K562 (cell line): ENCODE measurements at regions not wholly inside any gene's neighbourhood (a gene's known extent, or its start where the extent isn't known, plus 50 kb on each side); places are given as distances from the start of the nearest gene placed in this dataset.

Experiments used
- CBFB ChIP-seq: sonication (generic); formaldehyde crosslinking; IDR thresholded peaks from 2 replicates; pipeline ENCODE4 v1.4.0; 2020; ENCODE audit warnings: mild to moderate bottlenecking, missing genetic modification reagents
- CREM ChIP-seq: IDR thresholded peaks from 2 replicates; pipeline ENCODE4 v1.6.1; 2014; ENCODE audit warnings: antibody characterized with exemption, low read depth
- DEAF1 ChIP-seq: fragments of 450-650 bp; formaldehyde crosslinking; IDR thresholded peaks from 2 replicates; pipeline ENCODE4 v1.4.0; 2020; ENCODE audit warnings: mild to moderate bottlenecking, moderate library complexity
- JUND ChIP-seq, 2 experiments: IDR thresholded peaks; 2 replicates in 1 of 2; 3 replicates in 1 of 2; pipeline ENCODE4 v1.6.1; 2011; ENCODE audit warnings: borderline replicate concordance in 2 of 2, low read depth in 2 of 2, low read length in 2 of 2, improper control_type of control experiment in 1 of 2, missing biosample characterization in 1 of 2, missing genetic modification characterization in 1 of 2, missing genetic modification reagents in 1 of 2
- KDM1A ChIP-seq, 2 experiments: fragments of 450-650 bp; IDR thresholded peaks; 2 replicates each; pipeline ENCODE4 v1.6.1; 2016; ENCODE audit warnings: mild to moderate bottlenecking in 2 of 2
- LEF1 ChIP-seq: fragments of 450-650 bp; IDR thresholded peaks from 2 replicates; pipeline ENCODE4 v1.6.1; 2016; ENCODE audit warnings: mild to moderate bottlenecking
- MYC ChIP-seq, 2 experiments: fragments of 250-450 bp in 1 of 2; sonication (Bioruptor Pico) in 1 of 2; IDR thresholded peaks; 2 replicates each; pipeline versions ENCODE4 v1.5.1 to v1.6.1; 2012 to 2021; ENCODE audit warnings: low read depth in 2 of 2, borderline replicate concordance in 1 of 2, improper control_type of control experiment in 1 of 2, low read length in 1 of 2, mild to moderate bottlenecking in 1 of 2, moderate library complexity in 1 of 2
- NFRKB ChIP-seq: fragments of 450-650 bp; IDR thresholded peaks from 2 replicates; pipeline ENCODE4 v1.6.1; 2016; ENCODE audit warnings: low read depth
- POLR2G ChIP-seq: fragments of 200-400 bp; formaldehyde crosslinking; IDR thresholded peaks from 2 replicates; pipeline ENCODE4 v1.6.1; 2017; ENCODE audit warnings: low read depth, mild to moderate bottlenecking, antibody characterized with exemption, low read length, moderate library complexity
- TAL1 ChIP-seq: fragments of 450-650 bp; IDR thresholded peaks from 2 replicates; pipeline ENCODE4 v1.6.1; 2016; ENCODE audit warnings: mild to moderate bottlenecking
- TEAD4 ChIP-seq, 2 experiments: sonication (generic) in 1 of 2; formaldehyde crosslinking in 1 of 2; IDR thresholded peaks; 2 replicates each; pipeline versions ENCODE4 v1.6.1 to v1.8.0; 2012 to 2022; ENCODE audit warnings: borderline replicate concordance in 1 of 2, inconsistent platforms in 1 of 2, low read length in 1 of 2, mild to moderate bottlenecking in 1 of 2, missing genetic modification reagents in 1 of 2
- ZNF384 ChIP-seq: IDR thresholded peaks from 2 replicates; pipeline ENCODE4 v1.6.1; 2012; ENCODE audit warnings: low read depth, low read length, improper control_type of control experiment
- TF ChIP-seq, protein P1 (sequence below), 2 experiments: fragments of 450-650 bp; formaldehyde crosslinking in 1 of 2; IDR thresholded peaks; 2 replicates each; pipeline versions ENCODE4 v1.4.0 to v1.6.1; 2014 to 2020; ENCODE audit warnings: mild to moderate bottlenecking in 2 of 2, borderline replicate concordance in 1 of 2, low read depth in 1 of 2

GRCh38 chr7:7103343-7104313 lies 78.7 kb upstream of the C1GALT1 start (continued):
- TF ChIP-seq TEAD4 (IDR thresholded peaks at IDR 0.05; ENCODE audit: low read length) (0 out of 2 replicates have a peak, but pooled peaks have one; percentile 9), TEAD4 (CRISPR knock-in tag; IDR thresholded peaks at IDR 0.05; ENCODE audit: borderline replicate concordance) (no peak), CBFB (0 out of 2 replicates have a peak, but pooled peaks have one; percentile 48), TAL1 (0 out of 2 replicates have a peak, but pooled peaks have one; percentile 2), POLR2G (peak; percentile 61), DEAF1 (0 out of 2 replicates have a peak, but pooled peaks have one; percentile 33), LEF1 (no peak), NFRKB (0 out of 2 replicates have a peak, but pooled peaks have one; percentile 30), KDM1A (IDR thresholded peaks at IDR 0.05) (peak in 1 of 2 experiments; percentile 51; a peak in 2 of 4 replicates), MYC (IDR thresholded peaks at IDR 0.05; ENCODE audit: low read depth, low read length) (no peak), MYC (CRISPR knock-in tag; IDR thresholded peaks at IDR 0.05; ENCODE audit: borderline replicate concordance, low read depth) (0 out of 2 replicates have a peak, but pooled peaks have one; percentile 44), JUND (IDR thresholded peaks at IDR 0.05; ENCODE audit: borderline replicate concordance, low read depth, low read length) (0 out of 2 replicates have a peak, but pooled peaks have one; percentile 19), JUND (tag; IDR thresholded peaks at IDR 0.05; ENCODE audit: borderline replicate concordance, low read depth, low read length) (no peak), ZNF384 (peak; percentile 28; the same call in 1 of the 2 replicates), CREM (0 out of 2 replicates have a peak, but pooled peaks have one; percentile 12)
- TF ChIP-seq, protein P1, sequence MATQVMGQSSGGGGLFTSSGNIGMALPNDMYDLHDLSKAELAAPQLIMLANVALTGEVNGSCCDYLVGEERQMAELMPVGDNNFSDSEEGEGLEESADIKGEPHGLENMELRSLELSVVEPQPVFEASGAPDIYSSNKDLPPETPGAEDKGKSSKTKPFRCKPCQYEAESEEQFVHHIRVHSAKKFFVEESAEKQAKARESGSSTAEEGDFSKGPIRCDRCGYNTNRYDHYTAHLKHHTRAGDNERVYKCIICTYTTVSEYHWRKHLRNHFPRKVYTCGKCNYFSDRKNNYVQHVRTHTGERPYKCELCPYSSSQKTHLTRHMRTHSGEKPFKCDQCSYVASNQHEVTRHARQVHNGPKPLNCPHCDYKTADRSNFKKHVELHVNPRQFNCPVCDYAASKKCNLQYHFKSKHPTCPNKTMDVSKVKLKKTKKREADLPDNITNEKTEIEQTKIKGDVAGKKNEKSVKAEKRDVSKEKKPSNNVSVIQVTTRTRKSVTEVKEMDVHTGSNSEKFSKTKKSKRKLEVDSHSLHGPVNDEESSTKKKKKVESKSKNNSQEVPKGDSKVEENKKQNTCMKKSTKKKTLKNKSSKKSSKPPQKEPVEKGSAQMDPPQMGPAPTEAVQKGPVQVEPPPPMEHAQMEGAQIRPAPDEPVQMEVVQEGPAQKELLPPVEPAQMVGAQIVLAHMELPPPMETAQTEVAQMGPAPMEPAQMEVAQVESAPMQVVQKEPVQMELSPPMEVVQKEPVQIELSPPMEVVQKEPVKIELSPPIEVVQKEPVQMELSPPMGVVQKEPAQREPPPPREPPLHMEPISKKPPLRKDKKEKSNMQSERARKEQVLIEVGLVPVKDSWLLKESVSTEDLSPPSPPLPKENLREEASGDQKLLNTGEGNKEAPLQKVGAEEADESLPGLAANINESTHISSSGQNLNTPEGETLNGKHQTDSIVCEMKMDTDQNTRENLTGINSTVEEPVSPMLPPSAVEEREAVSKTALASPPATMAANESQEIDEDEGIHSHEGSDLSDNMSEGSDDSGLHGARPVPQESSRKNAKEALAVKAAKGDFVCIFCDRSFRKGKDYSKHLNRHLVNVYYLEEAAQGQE (IDR thresholded peaks at IDR 0.05; ENCODE audit: borderline replicate concordance) = peak; percentile 70
- TF ChIP-seq, protein P1 (CRISPR knock-in tag; IDR thresholded peaks at IDR 0.05; ENCODE audit: low read depth) = no peak
